H1 (cell line): ENCODE measurements at regions not wholly inside any gene's neighbourhood (a gene's known extent, or its start where the extent isn't known, plus 50 kb on each side); places are given as distances from the start of the nearest gene placed in this dataset.

Experiments
- CTCF ChIA-PET: fragments of 300-600 bp; sonication (Branson Sonifier 250); formaldehyde crosslinking; loops from one replicate; lab custom pipeline; 2021; ENCODE audit not compliant: partially characterized antibody; lab: Charles Lee
- POLR2A ChIA-PET: fragments of 300-600 bp; sonication (Branson Sonifier 250); formaldehyde crosslinking; loops from one replicate; lab custom pipeline; 2021; ENCODE audit warnings: inconsistent platforms; ENCODE audit not compliant: partially characterized antibody; lab: Charles Lee
- DNase-seq, 2 experiments: peaks; one replicate each; pipeline versions ENCODE4 v3.0.0 to v3.0.0-alpha.2; 2010 to 2022; ENCODE audit warnings: low spot score in 2 of 2, low read depth in 1 of 2, mixed read lengths in 1 of 2
- FAIRE-seq: peaks from 2 replicates; lab custom pipeline; 2011; peaks lifted over from hg19 to GRCh38; lab: Jason Lieb, UNC
- H2AFZ ChIP-seq: 2 replicates; pipeline ENCODE4 v1.8.1; 2012; ENCODE audit warnings: low read length, inconsistent platforms
- H2AK5ac ChIP-seq: 2 replicates; pipeline ENCODE4 v1.6.1; 2013; ENCODE audit warnings: low read depth, low read length
- H2BK120ac ChIP-seq: replicated peaks from 2 replicates; pipeline ENCODE3; 2013; ENCODE audit warnings: low read depth, low read length, inconsistent platforms
- H2BK12ac ChIP-seq: 2 replicates; pipeline ENCODE4 v1.6.1; 2013; ENCODE audit warnings: low read depth, low read length
- H2BK15ac ChIP-seq: 2 replicates; pipeline ENCODE4 v1.6.1; 2013; ENCODE audit warnings: low read length
- H2BK20ac ChIP-seq: 2 replicates; pipeline ENCODE4 v1.6.1; 2013; ENCODE audit warnings: low read length
- H2BK5ac ChIP-seq: 2 replicates; pipeline ENCODE4 v1.6.1; 2013; ENCODE audit warnings: low read depth, low read length
- H3K14ac ChIP-seq: 2 replicates; pipeline ENCODE4 v1.6.1; 2013; ENCODE audit warnings: inconsistent platforms; ENCODE audit not compliant: insufficient read length
- H3K18ac ChIP-seq: 2 replicates; pipeline ENCODE4 v1.6.1; 2013; ENCODE audit warnings: low read length; ENCODE audit errors: extremely low read depth
- H3K23ac ChIP-seq: 2 replicates; pipeline ENCODE4 v1.6.1; 2013; ENCODE audit warnings: inconsistent platforms; ENCODE audit not compliant: insufficient read length
- H3K23me2 ChIP-seq: 2 replicates; pipeline ENCODE4 v1.6.1; 2013; ENCODE audit warnings: low read depth, low read length
- H3K27ac ChIP-seq: 2 replicates; pipeline ENCODE4 v1.6.1; 2011; ENCODE audit warnings: low read depth, low read length, inconsistent platforms
- H3K27me3 ChIP-seq, 4 experiments: replicated peaks in 1 of 4; 1 replicate in 1 of 4; 2 replicates in 3 of 4; pipeline versions ENCODE4 v1.6.1 to v1.8.1; 2011 to 2013; ENCODE audit warnings: low read length in 3 of 4, mild to moderate bottlenecking in 3 of 4, inconsistent platforms in 2 of 4, mixed read lengths in 2 of 4, moderate library complexity in 1 of 4; ENCODE audit not compliant: control insufficient read depth in 3 of 4, insufficient read depth in 3 of 4; ENCODE audit errors: extremely low read depth in 1 of 4
- H3K36me3 ChIP-seq, 4 experiments: 2 replicates each; pipeline versions ENCODE4 v1.6.1 to v1.8.1; 2011 to 2013; ENCODE audit warnings: mild to moderate bottlenecking in 4 of 4, low read length in 3 of 4, moderate library complexity in 2 of 4, control low read depth in 1 of 4, inconsistent platforms in 1 of 4; ENCODE audit not compliant: insufficient read depth in 4 of 4, control insufficient read depth in 2 of 4
- H3K4ac ChIP-seq: replicated peaks from 2 replicates; pipeline ENCODE3; 2013; ENCODE audit warnings: low read length, low read depth, mixed read lengths, inconsistent platforms; ENCODE audit not compliant: insufficient read length
- H3K4me1 ChIP-seq, 4 experiments: replicated peaks in 1 of 4; 1 replicate in 1 of 4; 2 replicates in 3 of 4; pipeline versions ENCODE4 v1.6.1 to v1.8.1; 2011 to 2013; ENCODE audit warnings: low read length in 3 of 4, inconsistent platforms in 2 of 4, mixed read lengths in 1 of 4; ENCODE audit not compliant: insufficient read depth in 4 of 4, control insufficient read depth in 3 of 4
- H3K4me2 ChIP-seq, 2 experiments: 2 replicates each; pipeline versions ENCODE4 v1.6.1 to v1.8.1; 2011 to 2013; ENCODE audit warnings: low read depth in 2 of 2, low read length in 2 of 2, control low read depth in 1 of 2, inconsistent platforms in 1 of 2, mild to moderate bottlenecking in 1 of 2; ENCODE audit not compliant: insufficient read depth in 1 of 2
- H3K4me3 ChIP-seq, 4 experiments: fragments of 200-600, 300-600 bp in 1 of 4; sonication (generic), shearing (Covaris generic), sonication (Bioruptor Twin) in 1 of 4; 2 replicates each; pipeline versions ENCODE4 v1.5.1 to v1.8.1; 2011 to 2016; ENCODE audit warnings: low read length in 4 of 4, low read depth in 3 of 4, control low read depth in 2 of 4, inconsistent platforms in 2 of 4, mild to moderate bottlenecking in 2 of 4, mixed read lengths in 1 of 4, moderate library complexity in 1 of 4; ENCODE audit not compliant: insufficient read depth in 2 of 4; ENCODE audit errors: extremely low read depth in 1 of 4
- H3K56ac ChIP-seq: replicated peaks from 2 replicates; pipeline ENCODE3; 2013; ENCODE audit warnings: low read depth, mild to moderate bottlenecking, mixed read lengths, low read length, inconsistent platforms; ENCODE audit not compliant: insufficient read length
- H3K79me1 ChIP-seq: 2 replicates; pipeline ENCODE4 v1.6.1; 2013; ENCODE audit warnings: low read depth, low read length, control low read depth
- H3K79me2 ChIP-seq, 2 experiments: 2 replicates each; pipeline versions ENCODE4 v1.6.1 to v1.8.1; 2012 to 2013; ENCODE audit warnings: low read length in 2 of 2, mild to moderate bottlenecking in 2 of 2, inconsistent platforms in 1 of 2; ENCODE audit not compliant: insufficient read depth in 2 of 2, control insufficient read depth in 1 of 2
- H3K9ac ChIP-seq, 4 experiments: replicated peaks in 1 of 4; 1 replicate in 1 of 4; 2 replicates in 3 of 4; pipeline versions ENCODE4 v1.6.1 to v1.8.1; 2011 to 2013; ENCODE audit warnings: low read depth in 3 of 4, low read length in 3 of 4, control low read depth in 2 of 4, mild to moderate bottlenecking in 2 of 4, moderate library complexity in 2 of 4, inconsistent platforms in 1 of 4; ENCODE audit errors: extremely low read depth in 1 of 4
- H3K9me3 ChIP-seq, 2 experiments: 2 replicates each; pipeline versions ENCODE4 v1.6.1 to v1.8.1; 2012 to 2013; ENCODE audit warnings: mild to moderate bottlenecking in 2 of 2, moderate library complexity in 2 of 2, control low read depth in 1 of 2, inconsistent platforms in 1 of 2, low read depth in 1 of 2, low read length in 1 of 2, mixed read lengths in 1 of 2; ENCODE audit not compliant: insufficient read depth in 2 of 2
- H4K20me1 ChIP-seq, 2 experiments: replicated peaks in 1 of 2; 2 replicates each; pipeline versions ENCODE3 to v1.8.1; 2011 to 2013; ENCODE audit warnings: inconsistent platforms in 2 of 2, low read length in 2 of 2, mild to moderate bottlenecking in 1 of 2; ENCODE audit not compliant: insufficient read depth in 2 of 2, control insufficient read depth in 1 of 2
- H4K5ac ChIP-seq: 2 replicates; pipeline ENCODE4 v1.6.1; 2013; ENCODE audit warnings: low read length, low read depth, mixed read lengths, inconsistent platforms; ENCODE audit not compliant: insufficient read length
- H4K8ac ChIP-seq: 2 replicates; pipeline ENCODE4 v1.8.0; 2013; ENCODE audit warnings: mild to moderate bottlenecking, moderate library complexity, low read length, inconsistent platforms; ENCODE audit not compliant: insufficient read depth; ENCODE audit errors: extremely low read depth
- H4K91ac ChIP-seq: replicated peaks from 2 replicates; pipeline ENCODE3; 2013; ENCODE audit warnings: low read length, mixed read lengths, inconsistent platforms; ENCODE audit not compliant: insufficient read length
- CEBPB ChIP-seq: IDR thresholded peaks from 2 replicates; pipeline ENCODE4 v1.6.1; 2012; ENCODE audit warnings: low read depth, low read length
- CTBP2 ChIP-seq: IDR thresholded peaks from 2 replicates; pipeline ENCODE4 v1.7.0; 2011; ENCODE audit warnings: borderline replicate concordance, mild to moderate bottlenecking, moderate library complexity, mixed read lengths, low read length; ENCODE audit not compliant: insufficient read depth, insufficient read length
- KDM4A ChIP-seq: IDR thresholded peaks from one replicate; pipeline ENCODE4 v1.7.1; 2012; ENCODE audit warnings: low read depth, mild to moderate bottlenecking, moderate library complexity, low read length, inconsistent platforms; ENCODE audit not compliant: severe bottlenecking
- KDM5A ChIP-seq: fragments of 200-600 bp; IDR thresholded peaks from 2 replicates; pipeline ENCODE4 v1.7.1; 2012; ENCODE audit warnings: mild to moderate bottlenecking, low read length, inconsistent platforms, mixed read lengths
- NRF1 ChIP-seq: IDR thresholded peaks from 2 replicates; pipeline ENCODE4 v1.6.1; 2011; ENCODE audit warnings: mild to moderate bottlenecking, low read depth, low read length, improper control_type of control experiment
- POU5F1 ChIP-seq: IDR thresholded peaks from 2 replicates; pipeline ENCODE4 v1.6.1; 2011; ENCODE audit warnings: low read depth, mild to moderate bottlenecking, low read length, moderate library complexity
- RNF2 ChIP-seq: fragments of 200-900, 300-1000 bp; sonication (generic); IDR thresholded peaks from 2 replicates; pipeline ENCODE4 v1.7.1; 2016; ENCODE audit warnings: borderline replicate concordance, low read depth, mild to moderate bottlenecking, antibody characterized with exemption, low read length; ENCODE audit not compliant: poor library complexity, severe bottlenecking; ENCODE audit errors: missing control alignments
- RXRA ChIP-seq: IDR thresholded peaks from 2 replicates; pipeline ENCODE4 v1.6.1; 2011; ENCODE audit warnings: low read depth, mild to moderate bottlenecking, low read length, moderate library complexity; ENCODE audit not compliant: insufficient read depth
- SIRT6 ChIP-seq: IDR thresholded peaks from one replicate; pipeline ENCODE4 v1.7.1; 2012; ENCODE audit warnings: low read length, inconsistent platforms
- TBP ChIP-seq: IDR thresholded peaks from 2 replicates; pipeline ENCODE4 v1.6.1; 2011; ENCODE audit warnings: low read depth, low read length, improper control_type of control experiment
- USF2 ChIP-seq: IDR thresholded peaks from 2 replicates; pipeline ENCODE4 v1.6.1; 2011; ENCODE audit warnings: low read length, improper control_type of control experiment
- WGBS, 2 experiments: shearing (Covaris generic) in 1 of 2; methylation state at CpG; one replicate each; pipeline versions ENCODE4 v1.1.6 to v1.1.7; 2013 to 2015; ENCODE audit warnings: low lambda C conversion rate in 2 of 2, mixed read lengths in 2 of 2, inconsistent platforms in 1 of 2, low coverage in 1 of 2, missing lambda C conversion rate in 1 of 2; ENCODE audit not compliant: insufficient replicate concordance in 2 of 2, insufficient coverage in 1 of 2, insufficient read length in 1 of 2; ENCODE audit errors: extremely low coverage in 1 of 2, missing lambda C conversion rate in 1 of 2; 5-methylcytosine and 5-hydroxymethylcytosine counted together

GRCh38 chr9:85182383-85182782, 512.9 kb downstream of the NTRK2 start:
- H3K14ac ChIP-seq = no peak overlapping the region
- no peak overlapping the region for H2BK15ac ChIP-seq
- no peak overlapping the region for H2BK12ac ChIP-seq
- H4K20me1 ChIP-seq = no peaks in the 10 kb centered on the region
- H3K4me2 ChIP-seq = no peak overlapping the region
- H3K79me2 ChIP-seq = no peaks in the 10 kb centered on the region
- H2BK120ac ChIP-seq = no peak overlapping the region
- no peak overlapping the region for H4K91ac ChIP-seq
- ChIA-PET CTCF (no interaction called here), POLR2A (no interaction called here)
- no peak overlapping the region for H3K4ac ChIP-seq
- TF ChIP-seq CTBP2 (no peak), USF2 (no peak), KDM4A (no peak), SIRT6 (no peak), KDM5A (no peak), NRF1 (no peak), TBP (no peak), RXRA (no peak), RNF2 (no peak), CEBPB (no peak), POU5F1 (no peak)
- H2BK5ac ChIP-seq = no peak overlapping the region
- no peak overlapping the region for H4K5ac ChIP-seq
- no peaks in the 10 kb centered on the region for H3K79me1 ChIP-seq
- no peak overlapping the region for H2AK5ac ChIP-seq
- H3K27me3 ChIP-seq = no peaks in the 10 kb centered on the region
- no peak overlapping the region for H3K18ac ChIP-seq
- no peaks in the 10 kb centered on the region for H3K9me3 ChIP-seq
- 85% methylated on average over 4 of the region's 4 CpGs; no CpG with 5 or more reads in 1 of the 2 experiments for WGBS, 2 experiments
- H3K56ac ChIP-seq = no peak overlapping the region
- no peaks in the 10 kb centered on the region for H3K36me3 ChIP-seq
- no peak overlapping the region for H3K9ac ChIP-seq
- peaks cover 0 to 2% (median under 1%) of the 10 kb centered on the region in 4 experiments; a peak in 2 of 7 replicates for H3K4me1 ChIP-seq
- H3K23me2 ChIP-seq = no peaks in the 10 kb centered on the region
- no peak overlapping the region for H2BK20ac ChIP-seq
- no peak overlapping the region for H4K8ac ChIP-seq
- H3K4me3 ChIP-seq = no peak overlapping the region
- no peak overlapping the region for H3K27ac ChIP-seq
- no peak for FAIRE-seq
- no peak overlapping the region for H3K23ac ChIP-seq
- no peak for DNase-seq
- no peak overlapping the region for H2AFZ ChIP-seq
